ENCODE measurements at regions not wholly inside any gene's neighbourhood (a gene's known extent, or its start where the extent isn't known, plus 50 kb on each side); places are given as distances from the start of the nearest gene placed in this dataset.

DNA sequence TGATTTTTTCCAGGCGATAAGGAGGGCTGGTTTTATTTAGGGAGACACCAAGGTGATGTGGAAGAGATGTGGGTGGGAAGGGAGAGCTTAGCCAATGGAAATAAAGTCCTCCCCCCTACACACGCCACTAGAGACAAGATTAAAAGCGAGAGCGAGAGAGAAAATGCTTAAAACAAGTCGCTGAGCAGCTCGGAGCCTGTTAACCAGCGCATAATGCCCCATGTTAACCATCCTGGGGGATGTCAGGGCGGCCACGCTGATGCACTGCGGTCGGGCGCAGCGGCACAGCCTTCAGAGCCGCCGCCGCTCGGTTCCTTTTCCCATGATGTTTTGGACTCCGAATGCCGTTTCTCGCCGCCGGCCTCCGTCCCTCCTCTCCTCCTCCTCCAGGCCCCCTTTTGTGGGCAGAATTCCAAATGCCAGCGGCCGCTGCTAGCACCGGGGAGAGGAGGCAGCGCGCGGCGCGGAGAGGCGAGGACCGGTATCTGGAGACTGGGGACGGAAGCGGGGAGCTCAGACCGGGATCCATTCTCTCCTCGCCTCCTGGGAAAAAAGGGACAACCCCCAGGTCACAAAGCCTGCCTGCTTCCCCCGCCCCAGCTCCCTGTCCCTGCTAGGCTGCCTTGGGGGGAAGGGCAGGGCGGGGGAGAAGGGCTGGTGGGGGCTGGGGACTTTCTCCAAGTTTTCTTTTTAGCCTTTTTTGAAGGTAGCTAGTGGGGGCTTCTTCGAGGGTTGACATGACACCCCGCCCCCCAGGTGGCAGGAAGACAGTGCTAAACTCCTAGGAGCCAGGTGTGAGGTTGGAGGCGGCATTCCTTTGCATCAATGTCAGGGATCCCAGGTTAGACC is 98.1 kb upstream of the CCL2 start:
- no peak for FAIRE-seq

GRCh38 chr17:34161690-34162089 is 93.4 kb upstream of the CCL2 start:
- no peak for FAIRE-seq

DNA sequence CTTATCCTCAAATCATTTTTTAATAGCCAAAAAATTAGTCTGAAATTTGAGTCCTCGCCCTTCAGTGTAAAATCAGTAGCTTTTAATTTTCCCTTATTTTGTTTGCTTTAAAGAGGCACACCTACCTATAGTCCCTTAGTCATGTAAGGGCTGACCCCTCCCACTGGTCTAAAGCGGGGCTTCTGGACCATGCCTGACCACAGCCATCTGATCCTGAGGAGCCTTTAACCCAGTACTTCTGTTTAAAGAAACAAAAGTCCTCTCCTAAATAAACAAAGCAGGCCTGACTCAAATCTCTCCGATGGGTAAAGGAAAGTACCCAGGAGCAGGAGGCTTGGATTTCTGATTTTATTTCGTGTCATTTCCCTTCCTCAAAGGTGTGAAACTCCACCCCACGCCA is 92.0 kb upstream of the CCL2 start:
- no peak for FAIRE-seq

DNA sequence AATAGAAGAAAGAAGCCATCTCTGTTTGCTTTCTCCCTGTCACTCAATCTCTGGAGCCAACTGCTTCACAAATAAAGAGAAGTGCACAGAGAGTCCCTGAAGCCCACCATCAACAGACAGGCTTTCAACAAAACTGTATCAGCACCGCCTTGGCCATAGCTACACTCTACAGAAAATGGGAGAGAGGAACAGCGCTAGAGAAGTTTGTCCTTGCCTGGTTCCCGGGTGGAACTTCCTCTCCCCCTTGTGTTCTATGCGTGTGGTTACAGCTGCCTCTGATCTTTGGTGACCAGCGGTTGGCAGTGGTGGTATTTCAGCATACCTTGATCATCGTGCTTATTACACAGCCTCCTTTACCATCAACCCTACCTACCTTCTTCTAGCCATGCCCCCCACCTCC is 91.4 kb upstream of the CCL2 start:
- no peak for FAIRE-seq

DNA sequence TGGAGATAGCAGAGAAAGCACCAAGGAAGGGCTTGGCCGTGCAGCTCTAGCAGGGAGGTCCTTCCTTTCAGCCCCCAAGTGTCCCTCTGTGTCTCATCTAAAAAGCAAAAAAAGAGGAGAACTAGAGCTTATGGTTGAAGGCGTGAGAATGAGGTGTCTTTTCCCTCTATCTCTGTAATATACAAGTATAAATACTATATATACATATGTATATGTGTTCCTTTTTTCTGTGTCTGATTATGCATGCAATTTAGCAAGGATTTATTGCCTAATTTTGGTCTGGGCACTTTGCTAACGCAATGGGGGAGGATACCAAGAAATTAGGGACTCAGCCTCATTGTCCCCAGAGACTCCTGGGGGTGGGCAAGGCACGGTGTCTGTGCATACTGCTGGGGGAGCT is 90.2 kb upstream of the CCL2 start:
- no peak for FAIRE-seq

DNA sequence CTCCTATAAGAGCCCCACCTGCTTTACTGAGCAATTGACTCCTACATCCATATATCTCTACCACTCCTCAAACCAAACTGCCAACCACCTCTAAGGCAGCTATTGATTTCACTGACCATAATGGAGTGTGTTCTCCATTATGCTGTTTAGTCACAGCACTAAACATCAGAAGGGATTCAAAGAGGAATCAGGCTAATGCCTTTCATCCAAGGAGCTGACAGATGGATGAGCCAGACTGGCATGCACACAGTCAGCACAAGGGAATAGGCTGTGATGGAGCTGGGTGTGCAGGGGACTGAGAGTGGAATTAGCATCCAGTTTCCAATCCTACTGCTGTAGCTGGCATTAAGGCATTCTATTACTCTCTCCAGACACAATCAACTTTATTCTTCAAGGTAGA is 88.7 kb upstream of the CCL2 start:
- no peak for FAIRE-seq

- FAIRE-seq, result no peak
Observed at GRCh38 chr17:34167354-34167753, 87.7 kb upstream of the CCL2 start.

DNA sequence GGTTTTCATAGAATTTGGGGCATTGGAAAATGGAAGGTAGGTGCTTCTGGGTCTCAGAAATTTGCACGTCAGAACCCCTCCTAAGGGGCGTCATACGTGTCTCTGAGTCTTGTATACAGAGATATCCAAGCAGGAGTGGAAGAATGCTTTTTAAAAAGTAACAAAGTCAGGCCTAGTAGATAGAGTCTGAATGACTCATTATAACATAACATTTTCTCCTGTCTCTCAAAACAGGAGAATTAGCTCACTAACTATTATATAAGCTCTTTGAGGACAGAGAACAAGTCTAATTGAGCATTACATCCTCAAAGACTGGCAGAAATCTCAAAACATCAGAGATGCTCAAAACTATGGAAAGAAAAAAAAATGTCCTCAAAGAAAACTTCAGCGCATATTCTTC is 86.1 kb upstream of the CCL2 start:
- no peak for FAIRE-seq

DNA sequence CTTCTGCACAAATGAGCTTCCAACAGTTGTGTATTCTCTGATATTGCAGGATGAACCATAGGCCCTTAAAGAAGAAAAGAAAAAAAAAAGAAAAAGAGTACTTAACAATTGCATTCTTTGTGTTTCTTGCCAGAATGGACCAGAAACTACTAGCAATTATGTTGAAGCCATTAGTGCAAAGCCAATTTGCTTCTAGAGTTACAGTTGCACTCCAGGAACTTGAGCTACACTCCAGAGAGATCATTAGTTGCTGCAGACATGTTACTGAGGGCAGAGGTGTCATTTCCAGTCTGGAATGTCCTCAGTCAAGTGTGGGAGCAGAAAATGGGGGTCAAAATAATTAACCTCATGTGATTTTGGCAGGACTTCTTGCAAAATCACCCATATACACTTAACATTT is 85.6 kb upstream of the CCL2 start:
- FAIRE-seq, result no peak

GRCh38 chr17:34171245-34171818 is 83.8 kb upstream of the CCL2 start:
- FAIRE-seq, result no peak

DNA sequence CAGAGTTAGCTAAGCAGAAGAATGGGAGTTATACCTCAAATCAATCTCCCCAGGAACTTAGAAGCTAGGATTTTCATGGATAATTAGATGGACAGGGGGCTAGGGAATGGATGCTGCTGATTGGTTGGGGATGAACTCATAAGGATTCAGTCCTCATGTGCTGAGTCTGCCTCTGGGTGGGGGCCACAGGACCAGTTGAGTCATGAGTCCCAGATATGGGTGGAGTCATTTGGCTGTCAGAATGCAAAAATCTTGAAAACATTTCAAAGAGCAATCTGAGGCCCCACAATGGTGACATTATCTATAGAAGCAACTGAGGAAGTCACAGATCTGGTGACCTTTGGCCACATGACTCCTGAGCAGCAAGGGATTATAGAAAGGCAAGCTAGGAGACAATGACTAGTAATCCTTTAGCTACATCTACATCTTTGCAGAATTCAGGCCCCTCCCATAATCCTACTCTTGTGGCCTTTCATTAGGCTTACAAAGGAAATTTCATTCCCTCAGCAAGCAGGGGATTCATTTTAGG is 82.6 kb upstream of the CCL2 start:
- FAIRE-seq, result no peak

DNA sequence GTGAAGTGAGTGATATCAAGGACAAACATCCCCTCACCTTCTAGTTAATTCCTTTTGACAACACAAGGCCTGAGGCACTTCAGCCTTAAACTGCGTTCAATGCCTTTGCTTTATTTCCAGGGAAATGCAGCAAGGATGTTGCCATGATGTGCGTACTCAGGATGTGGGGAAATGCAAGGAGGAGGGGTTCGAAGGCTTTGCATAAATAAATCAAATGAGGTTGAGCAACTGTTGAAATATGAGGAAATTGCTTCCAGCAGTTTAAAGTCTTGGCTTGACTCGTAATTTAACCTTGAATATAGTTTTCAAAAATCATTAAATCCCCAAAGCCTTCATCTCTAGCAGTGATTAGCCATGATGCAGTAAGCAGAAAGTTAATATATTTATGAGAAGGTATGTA is 81.8 kb upstream of the CCL2 start:
- FAIRE-seq, result no peak

DNA sequence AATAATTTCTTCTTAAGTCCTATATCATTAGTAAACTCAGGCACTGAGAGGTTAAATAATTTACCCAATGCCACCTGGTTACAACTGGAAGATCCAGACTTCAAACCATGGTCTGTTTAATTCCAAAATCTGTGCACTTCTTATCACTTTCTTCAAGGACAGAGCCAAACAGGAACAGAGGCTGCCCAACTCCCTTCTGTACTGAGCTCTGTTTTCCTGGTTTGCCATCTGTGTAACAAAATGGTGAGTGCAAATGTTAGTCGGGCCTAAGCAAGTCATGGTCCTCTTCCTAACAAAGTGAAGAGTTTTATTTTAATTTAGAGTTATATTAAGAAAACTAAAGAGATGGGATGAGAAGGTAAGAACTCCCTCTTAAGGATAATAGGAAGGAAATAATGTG is 80.6 kb upstream of the CCL2 start:
- FAIRE-seq, result no peak

DNA sequence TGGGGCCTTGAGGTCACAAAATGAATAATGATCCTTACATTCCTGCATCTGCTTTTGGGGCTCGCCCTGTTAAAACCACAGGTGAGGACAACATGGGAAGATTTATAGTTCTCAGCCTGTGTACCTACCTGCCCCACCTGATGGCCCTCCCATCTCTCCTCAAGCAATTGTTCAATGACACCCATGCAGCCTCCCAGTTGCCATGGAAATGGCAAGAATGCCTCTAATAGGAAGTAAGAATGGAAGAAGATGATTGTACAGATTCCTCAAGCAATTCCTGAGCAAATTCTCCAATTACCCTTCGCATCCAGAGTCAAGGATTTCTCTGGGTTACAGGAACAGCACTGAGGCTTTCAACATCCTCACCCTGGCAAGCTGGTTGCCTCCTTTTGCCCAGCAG is 78.6 kb upstream of the CCL2 start:
- FAIRE-seq, result no peak

DNA sequence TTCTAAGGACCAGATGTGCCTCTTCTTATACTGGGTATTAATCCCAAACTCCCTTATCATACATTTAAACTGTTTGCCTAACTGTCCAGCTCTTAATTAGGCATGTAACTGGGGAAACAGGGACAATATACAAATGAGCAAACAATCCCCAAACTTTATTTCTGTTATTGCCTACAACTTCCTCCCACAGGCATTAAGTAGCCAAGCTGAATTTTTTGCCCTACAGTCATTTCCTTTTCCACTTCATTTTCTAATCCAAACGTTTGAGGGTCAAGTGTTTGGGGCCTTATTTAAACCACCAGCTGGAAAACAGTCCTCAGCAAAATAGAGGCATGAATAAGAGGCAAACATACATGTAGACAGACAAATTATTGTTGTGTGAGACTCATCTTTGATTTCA is 77.4 kb upstream of the CCL2 start:
- FAIRE-seq, result no peak

DNA sequence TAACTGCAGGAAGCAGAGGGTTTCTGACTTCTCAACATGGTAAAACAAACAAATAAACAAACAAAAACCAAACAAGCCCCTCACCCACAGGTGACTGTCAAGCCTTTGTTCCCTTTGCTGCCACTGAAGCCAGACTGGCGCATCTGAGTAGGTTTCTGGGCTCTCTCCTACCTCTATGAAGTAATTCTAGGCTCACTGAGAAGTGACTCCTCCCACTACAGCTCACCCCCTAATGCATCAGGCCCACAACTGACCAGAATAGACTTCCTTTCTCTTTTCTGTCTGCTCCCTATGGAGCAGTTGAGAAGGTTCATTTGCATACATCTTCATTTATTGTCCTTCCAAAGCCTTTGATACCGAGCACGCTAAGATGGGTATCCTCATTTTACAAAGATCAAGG is 77.0 kb upstream of the CCL2 start:
- FAIRE-seq, result no peak

DNA sequence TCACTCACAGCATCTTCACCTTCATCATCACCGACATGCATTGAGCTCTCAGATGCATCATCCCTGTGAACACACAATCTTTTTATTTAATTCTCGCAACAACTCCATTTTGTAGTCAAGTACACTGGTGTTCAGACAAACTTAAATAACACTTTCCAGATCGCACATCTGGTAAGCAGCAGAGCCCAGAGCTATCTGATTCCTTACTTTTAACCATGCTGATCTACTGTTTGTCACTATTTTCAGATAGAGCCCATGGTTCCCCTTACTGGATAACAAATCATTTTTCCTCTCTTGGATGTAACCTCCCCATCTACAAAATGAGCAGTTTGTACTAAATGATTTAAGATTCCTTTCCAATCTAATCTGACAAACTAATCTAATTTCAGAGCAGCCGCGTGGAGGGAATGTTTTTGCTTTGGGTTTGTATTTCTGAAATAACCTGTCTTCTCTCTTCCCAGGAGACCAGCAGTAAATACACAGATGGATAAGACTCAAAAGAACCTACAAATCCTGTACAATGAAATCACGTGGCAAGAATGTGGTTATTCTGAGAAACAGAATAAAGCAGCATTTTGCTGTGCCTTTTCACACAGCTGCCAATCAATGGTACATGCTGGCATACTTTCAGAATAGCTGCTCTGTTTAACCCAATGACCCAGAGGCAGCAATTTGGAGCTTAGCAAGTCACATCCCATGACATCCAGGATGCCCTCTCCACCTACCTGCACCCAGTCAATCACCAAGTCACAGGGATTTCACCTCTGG is 72.9 kb upstream of the CCL2 start:
- no peak for FAIRE-seq

GRCh38 chr17:34195987-34196386 is 59.1 kb upstream of the CCL2 start:
- FAIRE-seq, result no peak

GRCh38 chr17:34198519-34198918 is 56.6 kb upstream of the CCL2 start:
- FAIRE-seq, result no peak

GRCh38 chr17:34199454-34199853 is 55.6 kb upstream of the CCL2 start:
- FAIRE-seq, result no peak

DNA sequence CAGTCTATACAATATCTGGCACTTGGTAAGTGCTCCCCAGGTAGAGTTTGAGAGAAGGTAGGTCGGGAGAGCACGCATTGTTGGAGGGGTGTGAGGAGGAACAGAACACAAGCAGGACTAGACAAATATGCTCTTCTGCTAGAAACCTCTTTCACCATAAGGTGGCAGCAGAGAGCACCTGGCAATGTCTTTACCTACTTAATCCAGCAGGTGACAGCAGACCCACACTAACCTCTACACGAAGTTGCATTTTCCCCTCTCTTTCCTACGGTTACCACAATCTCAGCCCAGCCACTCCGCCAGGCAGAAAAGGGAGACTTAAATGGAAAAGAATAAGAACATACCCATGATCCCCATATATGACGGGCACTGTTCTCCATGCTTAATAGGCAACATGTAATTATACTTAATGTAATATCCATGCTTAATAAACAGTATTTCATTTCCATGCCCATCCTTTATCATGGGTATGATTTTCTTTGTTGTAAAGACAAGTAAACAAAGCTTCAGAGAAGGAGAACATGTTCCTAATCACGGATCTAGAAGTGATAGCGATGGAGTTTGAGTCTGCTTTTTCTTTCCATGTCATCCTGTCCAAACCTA is 55.1 kb upstream of the CCL2 start:
- FAIRE-seq, result peak; percentile 31

DNA sequence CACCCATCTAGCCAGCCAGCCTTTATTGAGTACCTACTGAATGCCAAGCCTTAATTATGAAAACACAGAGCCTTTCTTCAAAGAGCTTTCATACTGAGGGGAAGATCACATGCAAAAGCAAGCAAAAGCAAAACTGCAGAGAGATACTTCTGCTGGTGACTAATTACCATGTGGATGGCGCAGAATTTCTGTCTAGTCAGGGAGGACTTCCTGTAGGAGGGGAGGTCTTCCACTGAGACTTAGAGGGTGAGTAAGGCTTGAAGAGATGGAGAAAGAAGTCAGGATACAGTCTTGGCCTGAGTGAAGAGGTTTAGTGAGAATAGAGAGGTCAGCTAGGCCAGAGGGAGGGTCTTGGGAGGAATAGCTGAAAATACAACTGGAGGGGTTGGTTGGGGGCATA is 53.9 kb upstream of the CCL2 start:
- no peak for FAIRE-seq

DNA sequence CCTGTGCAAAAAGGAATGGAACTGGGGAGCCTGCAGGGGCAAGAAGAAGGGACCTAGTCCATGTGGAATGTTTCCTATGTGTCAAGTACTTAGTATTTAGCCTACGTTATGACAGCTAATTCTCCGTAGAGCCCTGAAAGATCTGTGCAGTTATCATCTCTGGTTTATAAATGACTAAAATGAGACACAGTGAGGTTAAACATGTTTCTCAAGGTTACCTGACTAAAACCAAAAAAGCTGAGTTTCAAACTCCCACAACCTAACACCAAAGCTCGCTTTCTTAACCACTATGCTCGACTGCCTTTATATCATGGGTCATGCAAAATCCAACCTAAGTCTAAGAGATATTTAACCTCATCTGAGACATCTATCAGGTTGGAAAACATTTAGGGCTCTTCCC is 53.3 kb upstream of the CCL2 start:
- FAIRE-seq, result no peak
